AG04449 (cell line): ENCODE measurements at regions not wholly inside any gene's neighbourhood (a gene's known extent, or its start where the extent isn't known, plus 50 kb on each side); places are given as distances from the start of the nearest gene placed in this dataset.

ENCODE experiments used
- CTCF ChIA-PET: fragments of 350-600 bp; formaldehyde crosslinking; extraction: SDS; loops from one replicate; lab custom pipeline; 2021; ENCODE audit warnings: antibody characterized with exemption; lab: Yijun Ruan, JAX
- POLR2A ChIA-PET: fragments of 400-600, 350-600 bp; formaldehyde crosslinking; extraction: SDS; loops from one replicate; lab custom pipeline; 2020; ENCODE audit warnings: antibody characterized with exemption, inconsistent platforms; lab: Yijun Ruan, JAX
- DNase-seq: peaks from one replicate; pipeline ENCODE4 v3.0.0-alpha.2; 2010; ENCODE audit warnings: low read depth, low spot score
- H3K4me3 ChIP-seq: 2 replicates; pipeline ENCODE4 v1.5.1; 2011; ENCODE audit warnings: low read depth, mild to moderate bottlenecking, control low read depth, low read length
- TF ChIP-seq, protein P1 (sequence below): IDR thresholded peaks from one replicate; pipeline ENCODE4 v1.5.1; 2011; ENCODE audit warnings: mild to moderate bottlenecking, moderate library complexity, low read length, control low read depth, inconsistent platforms; ENCODE audit not compliant: insufficient read depth; ENCODE audit errors: missing control alignments

DNA sequence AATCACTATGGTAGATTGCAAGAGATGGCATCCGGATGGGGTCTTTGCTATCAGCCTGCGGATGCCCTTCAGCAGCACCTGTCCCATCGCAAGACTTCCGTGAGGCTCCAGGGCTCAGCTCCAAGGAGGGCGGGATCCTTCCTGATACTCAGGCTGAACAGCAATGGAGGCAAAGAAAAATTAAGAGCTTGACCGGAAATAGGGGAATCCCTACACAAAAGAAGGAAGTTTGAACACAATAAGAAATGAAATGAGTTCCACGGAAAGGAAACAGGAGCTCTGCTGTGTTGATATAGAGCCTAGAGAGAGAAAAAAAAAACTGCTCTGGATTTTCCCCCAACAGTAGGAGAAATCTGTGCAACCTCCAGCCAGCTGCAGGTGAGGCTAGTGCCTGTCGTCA lies 91.9 kb downstream of the ARL4C start:
- no peak for DNase-seq
- POLR2A ChIA-PET, result no interaction called here
- CTCF ChIA-PET, result interaction anchor here (0.7 kb wide), 1 partner anchor 8 kb away, joined by 3 read pairs; no protein-coding TSS in a partner anchor
- no peak overlapping the region for H3K4me3 ChIP-seq
- TF ChIP-seq, protein P1, sequence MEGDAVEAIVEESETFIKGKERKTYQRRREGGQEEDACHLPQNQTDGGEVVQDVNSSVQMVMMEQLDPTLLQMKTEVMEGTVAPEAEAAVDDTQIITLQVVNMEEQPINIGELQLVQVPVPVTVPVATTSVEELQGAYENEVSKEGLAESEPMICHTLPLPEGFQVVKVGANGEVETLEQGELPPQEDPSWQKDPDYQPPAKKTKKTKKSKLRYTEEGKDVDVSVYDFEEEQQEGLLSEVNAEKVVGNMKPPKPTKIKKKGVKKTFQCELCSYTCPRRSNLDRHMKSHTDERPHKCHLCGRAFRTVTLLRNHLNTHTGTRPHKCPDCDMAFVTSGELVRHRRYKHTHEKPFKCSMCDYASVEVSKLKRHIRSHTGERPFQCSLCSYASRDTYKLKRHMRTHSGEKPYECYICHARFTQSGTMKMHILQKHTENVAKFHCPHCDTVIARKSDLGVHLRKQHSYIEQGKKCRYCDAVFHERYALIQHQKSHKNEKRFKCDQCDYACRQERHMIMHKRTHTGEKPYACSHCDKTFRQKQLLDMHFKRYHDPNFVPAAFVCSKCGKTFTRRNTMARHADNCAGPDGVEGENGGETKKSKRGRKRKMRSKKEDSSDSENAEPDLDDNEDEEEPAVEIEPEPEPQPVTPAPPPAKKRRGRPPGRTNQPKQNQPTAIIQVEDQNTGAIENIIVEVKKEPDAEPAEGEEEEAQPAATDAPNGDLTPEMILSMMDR, result no peak

- CTCF ChIA-PET, result interaction anchor here (1.0 to 2.0 kb wide), 2 partner anchors 8 to 10 kb away, joined by 3 to 8 read pairs; no protein-coding TSS in a partner anchor
- no peak overlapping the region for H3K4me3 ChIP-seq
- TF ChIP-seq, protein P1, result no peak
- POLR2A ChIA-PET, result no interaction called here
- DNase-seq, result no peak
Observed at GRCh38 chr2:234403751-234404150, 93.1 kb downstream of the ARL4C start.

DNA sequence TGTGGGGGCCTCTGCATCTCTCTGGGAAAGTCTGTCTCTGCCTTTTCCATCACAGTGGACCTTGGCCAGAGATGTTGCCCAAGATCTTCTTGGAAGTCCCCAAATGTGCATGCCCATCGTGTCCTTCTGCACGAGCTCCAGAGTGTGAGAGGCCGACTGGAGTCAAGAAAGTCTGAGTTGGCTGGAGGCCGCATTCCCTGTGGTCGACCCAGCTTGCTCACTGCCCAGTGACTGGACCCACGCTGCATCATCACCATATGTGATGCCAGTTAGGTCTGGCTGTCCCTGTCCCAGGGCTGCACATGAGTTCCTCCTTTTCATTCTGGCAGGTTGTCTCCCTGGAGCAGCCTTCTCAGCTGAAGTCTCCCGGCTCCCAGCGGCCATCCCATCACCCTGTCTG lies 93.8 kb downstream of the ARL4C start:
- TF ChIP-seq, protein P1, result no peak
- no peak for DNase-seq
- H3K4me3 ChIP-seq, result no peak overlapping the region
- CTCF ChIA-PET, result interaction anchor here (2.0 kb wide), 1 partner anchor 9 kb away, joined by 8 read pairs; no protein-coding TSS in a partner anchor
- POLR2A ChIA-PET, result interaction anchor here (1.0 to 1.1 kb wide), 2 partner anchors 9 to 25 kb away, joined by 3 to 4 read pairs; no protein-coding TSS in a partner anchor

- H3K4me3 ChIP-seq, result no peak overlapping the region
- ChIA-PET POLR2A (no interaction called here), CTCF (interaction anchor here (1.9 kb wide), 1 partner anchor 266 kb away, joined by 5 read pairs; no protein-coding TSS in a partner anchor)
- no peak for DNase-seq
- TF ChIP-seq, protein P1, result no peak
Observed at GRCh38 chr2:234401426-234401825, 95.5 kb downstream of the ARL4C start.

DNA sequence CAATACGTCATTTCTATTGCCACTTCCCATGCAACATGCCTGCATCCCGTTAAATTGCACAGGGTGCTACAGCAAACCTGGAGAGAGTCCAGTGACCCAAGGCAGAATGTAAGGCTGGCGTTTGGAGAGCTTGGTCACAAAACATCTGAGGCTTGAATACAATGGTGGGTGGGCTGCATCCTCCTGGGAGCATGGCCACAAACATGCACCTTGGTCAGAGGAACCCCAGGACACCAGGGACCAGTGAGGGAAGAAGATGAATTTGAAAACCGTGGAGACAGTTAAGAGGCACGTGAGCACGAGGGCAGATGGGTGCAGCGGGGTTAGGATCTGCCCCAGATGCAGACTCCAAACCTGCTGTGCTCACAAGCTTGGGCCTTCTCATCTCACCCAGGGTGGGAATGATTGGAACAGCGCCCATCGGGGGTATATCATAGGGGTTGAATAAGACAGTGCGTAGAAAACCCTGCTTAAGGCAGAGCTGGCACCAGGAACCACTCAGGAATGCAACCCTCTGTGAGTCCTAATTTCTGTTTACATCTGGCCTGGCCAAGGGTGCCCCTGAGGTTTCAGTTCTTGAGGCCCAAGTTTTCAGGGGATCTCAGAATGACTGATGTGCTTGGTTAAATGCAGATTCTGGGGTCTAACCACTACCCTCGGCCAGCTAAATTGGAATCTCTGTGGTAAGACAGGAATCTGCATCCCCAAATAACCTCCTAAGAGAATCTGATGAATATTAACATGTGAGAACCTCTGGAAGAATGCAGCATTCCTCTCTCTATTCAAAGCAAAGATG lies 97.2 kb downstream of the ARL4C start:
- no peak overlapping the region for H3K4me3 ChIP-seq
- CTCF ChIA-PET, result interaction anchor here (1.3 kb wide), 1 partner anchor 13 kb away, joined by 4 read pairs; no protein-coding TSS in a partner anchor
- POLR2A ChIA-PET, result no interaction called here
- TF ChIP-seq, protein P1, result no peak
- DNase-seq, result no peak

DNA sequence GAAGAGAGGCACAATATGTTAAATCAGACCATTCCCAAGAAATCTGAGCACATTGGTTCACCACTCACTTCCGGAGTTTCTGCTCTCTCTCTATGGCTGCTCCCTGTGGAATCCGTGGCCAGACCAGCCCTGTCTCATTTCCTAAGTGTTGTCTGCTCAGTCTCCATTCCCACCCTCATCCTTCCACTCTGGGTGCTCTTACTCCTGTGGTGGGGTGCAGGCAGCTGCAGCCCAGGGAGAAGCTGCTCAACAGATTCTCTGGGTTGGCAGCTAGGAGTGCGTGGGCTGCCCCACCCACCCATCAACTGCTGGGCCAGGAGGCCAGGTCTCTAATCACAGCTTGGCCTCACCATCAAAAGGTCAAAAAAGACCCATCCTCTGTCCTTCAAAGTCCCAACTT lies 98.3 kb downstream of the ARL4C start:
- POLR2A ChIA-PET, result no interaction called here
- DNase-seq, result no peak
- TF ChIP-seq, protein P1, result no peak
- no peak overlapping the region for H3K4me3 ChIP-seq
- CTCF ChIA-PET, result no interaction called here
